CD14-positive monocyte (primary cell): ENCODE measurements at regions not wholly inside any gene's neighbourhood (a gene's known extent, or its start where the extent isn't known, plus 50 kb on each side); places are given as distances from the start of the nearest gene placed in this dataset.

Experiments
- DNase-seq, 3 donors: peaks; one replicate each; pipeline ENCODE4 v3.0.0-alpha.2; 2011 to 2022
- H2AFZ ChIP-seq: 2 replicates; pipeline ENCODE4 v1.6.0; 2012; ENCODE audit warnings: mild to moderate bottlenecking, low read depth, low read length, inconsistent platforms; ENCODE audit not compliant: insufficient read depth, poor library complexity, severe bottlenecking
- H3K27ac ChIP-seq, 2 donors: 1 replicate in 1 of 2; 2 replicates in 1 of 2; pipeline ENCODE4 v1.5.1; 2012 to 2013; ENCODE audit warnings: low read length in 2 of 2, control low read depth in 1 of 2, inconsistent platforms in 1 of 2, low read depth in 1 of 2, mild to moderate bottlenecking in 1 of 2
- H3K27me3 ChIP-seq, 2 donors: one replicate each; pipeline versions ENCODE4 v1.6.0 to v1.6.1; 2011 to 2013; ENCODE audit warnings: low read length in 2 of 2; ENCODE audit not compliant: control insufficient read depth in 2 of 2, insufficient read depth in 2 of 2
- H3K36me3 ChIP-seq, 2 donors: replicated peaks in 1 of 2; 1 replicate in 1 of 2; 2 replicates in 1 of 2; pipeline versions ENCODE4 v1.5.1 to v1.6.1; 2012 to 2013; ENCODE audit warnings: low read length in 2 of 2, control low read depth in 1 of 2, inconsistent platforms in 1 of 2, mild to moderate bottlenecking in 1 of 2; ENCODE audit not compliant: insufficient read depth in 2 of 2, control insufficient read depth in 1 of 2
- H3K4me1 ChIP-seq, 2 donors: 1 replicate in 1 of 2; 2 replicates in 1 of 2; pipeline versions ENCODE4 v1.5.1 to v1.6.1; 2012 to 2013; ENCODE audit warnings: low read length in 2 of 2, control low read depth in 1 of 2, inconsistent platforms in 1 of 2, mild to moderate bottlenecking in 1 of 2, moderate library complexity in 1 of 2; ENCODE audit not compliant: insufficient read depth in 2 of 2, control insufficient read depth in 1 of 2
- H3K4me2 ChIP-seq: replicated peaks from 2 replicates; pipeline ENCODE3; 2012; ENCODE audit warnings: low read length, moderate library complexity, mild to moderate bottlenecking; ENCODE audit not compliant: poor library complexity, severe bottlenecking; ENCODE audit errors: extremely low read depth
- H3K4me3 ChIP-seq, 3 experiments: fragments of 200-600 bp in 1 of 3; sonication (generic) in 1 of 3; replicated peaks in 1 of 3; 1 replicate in 2 of 3; 2 replicates in 1 of 3; pipeline ENCODE4 v1.5.1; 2011 to 2013; ENCODE audit warnings: low read length in 3 of 3, mild to moderate bottlenecking in 3 of 3, control low read depth in 2 of 3, low read depth in 2 of 3, inconsistent platforms in 1 of 3, moderate library complexity in 1 of 3
- H3K79me2 ChIP-seq: 2 replicates; pipeline ENCODE4 v1.6.0; 2012; ENCODE audit warnings: mild to moderate bottlenecking, control low read depth, inconsistent platforms, low read length, moderate library complexity; ENCODE audit not compliant: insufficient read depth
- H3K9ac ChIP-seq: 2 replicates; pipeline ENCODE4 v1.6.0; 2017; ENCODE audit warnings: low read length, mild to moderate bottlenecking; ENCODE audit not compliant: insufficient read depth, poor library complexity, severe bottlenecking
- H3K9me3 ChIP-seq, 2 donors: replicated peaks in 1 of 2; 1 replicate in 1 of 2; 2 replicates in 1 of 2; pipeline versions ENCODE4 v1.5.1 to v1.6.1; 2012 to 2013; ENCODE audit warnings: low read length in 2 of 2, control low read depth in 1 of 2; ENCODE audit not compliant: control insufficient read depth in 1 of 2, insufficient read depth in 1 of 2
- H4K20me1 ChIP-seq: 2 replicates; pipeline ENCODE4 v1.6.0; 2012; ENCODE audit warnings: mild to moderate bottlenecking, low read length, control low read depth, moderate library complexity; ENCODE audit not compliant: insufficient read depth
- H3K27ac Mint-ChIP-seq, 7 donors: one replicate each; pipeline ENCODE4 v1.8.0; 2020; ENCODE audit warnings: mild to moderate bottlenecking in 7 of 7, mixed read lengths in 7 of 7, moderate library complexity in 6 of 7, inconsistent platforms in 2 of 7
- H3K27me3 Mint-ChIP-seq, 3 donors: one replicate each; pipeline ENCODE4 v1.8.0; 2021 to 2022; ENCODE audit warnings: low read depth in 3 of 3, mild to moderate bottlenecking in 3 of 3, mixed read lengths in 3 of 3, moderate library complexity in 3 of 3, inconsistent platforms in 1 of 3
- H3K36me3 Mint-ChIP-seq, 2 donors: one replicate each; pipeline ENCODE4 v1.8.0; 2020; ENCODE audit warnings: mixed read lengths in 2 of 2, inconsistent platforms in 1 of 2, mild to moderate bottlenecking in 1 of 2
- H3K4me1 Mint-ChIP-seq: one replicate; pipeline ENCODE4 v1.8.0; 2020; ENCODE audit warnings: mild to moderate bottlenecking, mixed read lengths
- H3K4me3 Mint-ChIP-seq, 2 donors: one replicate each; pipeline ENCODE4 v1.8.0; 2020; ENCODE audit warnings: mild to moderate bottlenecking in 2 of 2, mixed read lengths in 2 of 2, moderate library complexity in 1 of 2
- H3K9me3 Mint-ChIP-seq, 7 donors: one replicate each; pipeline ENCODE4 v1.8.0; 2020 to 2022; ENCODE audit warnings: mixed read lengths in 7 of 7, mild to moderate bottlenecking in 6 of 7, moderate library complexity in 6 of 7, inconsistent platforms in 2 of 7
- CTCF ChIP-seq: fragments of 200-600 bp; IDR thresholded peaks from one replicate; pipeline ENCODE4 v1.8.0; 2022; ENCODE audit warnings: antibody characterized with exemption, mild to moderate bottlenecking
- WGBS: methylation state at CpG from one replicate; pipeline ENCODE4 v1.1.5; 2013; ENCODE audit warnings: missing lambda C conversion rate; ENCODE audit not compliant: insufficient coverage; 5-methylcytosine and 5-hydroxymethylcytosine counted together
- intact Hi-C, 2 donors: fragments of 100-400 bp; cut with micrococcal nuclease; formaldehyde crosslinking; loops; one replicate each; pipeline versions ENCODE4 v1.15.0 to v1.15.1; 2023

GRCh38 chr19:56951672-56952071 is 111.1 kb upstream of the PEG3 start:
- intact Hi-C loops = no loop called here
- no peak overlapping the region for H3K4me3 Mint-ChIP-seq
- H3K27me3 ChIP-seq = no peaks in the 10 kb centered on the region
- peaks cover 77 to 83% of the 10 kb centered on the region in 2 donors for H3K9me3 ChIP-seq
- no peak overlapping the region for H3K4me3 ChIP-seq
- peaks cover 0 to 2% (median 0%) of the 10 kb centered on the region in 3 donors for H3K27me3 Mint-ChIP-seq
- no peak for DNase-seq
- no peak overlapping the region for H2AFZ ChIP-seq
- 84% methylated on average over 5 of the region's 10 CpGs for WGBS
- no peak for TF ChIP-seq CTCF
- no peak overlapping the region for H3K27ac Mint-ChIP-seq
- H4K20me1 ChIP-seq = no peaks in the 10 kb centered on the region
- no peaks in the 10 kb centered on the region for H3K4me1 Mint-ChIP-seq
- H3K36me3 Mint-ChIP-seq = no peaks in the 10 kb centered on the region
- H3K9me3 Mint-ChIP-seq = peaks cover 33 to 83% (median 76%) of the 10 kb centered on the region in 7 donors
- no peaks in the 10 kb centered on the region for H3K79me2 ChIP-seq
- no peak overlapping the region for H3K27ac ChIP-seq
- H3K9ac ChIP-seq = no peak overlapping the region
- H3K4me2 ChIP-seq = no peak overlapping the region
- no peaks in the 10 kb centered on the region for H3K36me3 ChIP-seq
- H3K4me1 ChIP-seq = no peaks in the 10 kb centered on the region

- no peak overlapping the region for H3K27ac Mint-ChIP-seq
- DNase-seq = no peak
- H3K79me2 ChIP-seq = no peaks in the 10 kb centered on the region
- no peak overlapping the region for H3K27ac ChIP-seq
- no peaks in the 10 kb centered on the region for H3K4me1 Mint-ChIP-seq
- no peaks in the 10 kb centered on the region for H4K20me1 ChIP-seq
- H3K9ac ChIP-seq = no peak overlapping the region
- peaks cover 0 to 4% (median 0%) of the 10 kb centered on the region in 3 donors for H3K27me3 Mint-ChIP-seq
- H3K4me2 ChIP-seq = no peak overlapping the region
- no peak for TF ChIP-seq CTCF
- H2AFZ ChIP-seq = no peak overlapping the region
- no CpG with 5 or more reads among the region's 5 CpGs for WGBS
- H3K4me1 ChIP-seq = no peaks in the 10 kb centered on the region
- no peaks in the 10 kb centered on the region for H3K36me3 ChIP-seq
- no peak overlapping the region for H3K4me3 ChIP-seq
- H3K9me3 ChIP-seq = peaks cover 84 to 88% of the 10 kb centered on the region in 2 donors
- H3K4me3 Mint-ChIP-seq = no peak overlapping the region
- intact Hi-C loops = no loop called here
- H3K27me3 ChIP-seq = no peaks in the 10 kb centered on the region
- H3K36me3 Mint-ChIP-seq = no peaks in the 10 kb centered on the region
- H3K9me3 Mint-ChIP-seq = peaks cover 38 to 89% (median 73%) of the 10 kb centered on the region in 7 donors
Measured at GRCh38 chr19:56953470-56953869, 112.9 kb upstream of the PEG3 start.
